Fibroblast of lung (primary cell): ENCODE measurements at regions not wholly inside any gene's neighbourhood (a gene's known extent, or its start where the extent isn't known, plus 50 kb on each side); places are given as distances from the start of the nearest gene placed in this dataset.

Experiments used
- CTCF ChIP-seq, 2 donors: IDR thresholded peaks in 1 of 2; conservative IDR thresholded peaks in 1 of 2; 1 replicate in 1 of 2; 2 replicates in 1 of 2; pipeline ENCODE4 v1.5.1; 2011 to 2012; ENCODE audit warnings: low read length in 2 of 2, control low read depth in 1 of 2, inconsistent platforms in 1 of 2, low read depth in 1 of 2, mild to moderate bottlenecking in 1 of 2
- EZH2 ChIP-seq: IDR thresholded peaks from 2 replicates; pipeline ENCODE4 v1.5.1; 2012; ENCODE audit warnings: low read length, control low read depth, mild to moderate bottlenecking; ENCODE audit errors: missing control alignments

- TF ChIP-seq CTCF (conservative IDR thresholded peaks at IDR 0.05 in 1 of 2, IDR thresholded peaks at IDR 0.05 in 1 of 2; ENCODE audit: low read depth in 1 of 2, low read length in 2 of 2) (no peak), EZH2 (no peak)
Observed at GRCh38 chr5:166880456-166880855, 1411.0 kb upstream of the WWC1 start.
